Ishikawa (cell line): ENCODE measurements at regions not wholly inside any gene's neighbourhood (a gene's known extent, or its start where the extent isn't known, plus 50 kb on each side); places are given as distances from the start of the nearest gene placed in this dataset.

Experiments used
- CEBPB ChIP-seq: IDR thresholded peaks from 2 replicates; pipeline ENCODE4 v1.6.1; 2012
- MAX ChIP-seq: IDR thresholded peaks from 2 replicates; pipeline ENCODE4 v1.6.1; 2012
- RAD21 ChIP-seq: IDR thresholded peaks from 2 replicates; pipeline ENCODE4 v1.6.1; 2012; ENCODE audit warnings: low read depth
- REST ChIP-seq: IDR thresholded peaks from 2 replicates; pipeline ENCODE4 v1.6.1; 2012; ENCODE audit warnings: low read depth, mild to moderate bottlenecking
- TAF1 ChIP-seq: IDR thresholded peaks from 2 replicates; pipeline ENCODE4 v1.6.1; 2012; ENCODE audit warnings: low read depth, mild to moderate bottlenecking
- TCF12 ChIP-seq: IDR thresholded peaks from 2 replicates; pipeline ENCODE4 v1.6.1; 2012; ENCODE audit warnings: low read depth
- YY1 ChIP-seq: IDR thresholded peaks from 2 replicates; pipeline ENCODE4 v1.6.1; 2012; ENCODE audit warnings: low read depth
- ZBTB7A ChIP-seq: IDR thresholded peaks from 2 replicates; pipeline ENCODE4 v1.6.1; 2012; ENCODE audit warnings: low read depth

- TF ChIP-seq MAX (no peak), REST (no peak), RAD21 (no peak), YY1 (no peak), CEBPB (no peak), TCF12 (no peak), TAF1 (no peak), ZBTB7A (no peak)
These were observed 480.3 kb downstream of the BRD1 start for GRCh38 chr22:49347376-49347775.
